Neural cell (in vitro differentiated cells): ENCODE measurements at regions not wholly inside any gene's neighbourhood (a gene's known extent, or its start where the extent isn't known, plus 50 kb on each side); places are given as distances from the start of the nearest gene placed in this dataset.

Experiments used
- CTCF ChIP-seq: fragments of 450-650 bp; IDR thresholded peaks from 2 replicates; pipeline ENCODE4 v1.5.1; 2014; ENCODE audit warnings: antibody characterized with exemption, mild to moderate bottlenecking, moderate library complexity; ENCODE audit not compliant: poor library complexity, severe bottlenecking
- EP300 ChIP-seq: fragments of 450-650 bp; conservative IDR thresholded peaks from 2 replicates; pipeline ENCODE4 v1.6.1; 2014; ENCODE audit warnings: antibody characterized with exemption, mild to moderate bottlenecking, moderate library complexity; ENCODE audit not compliant: poor library complexity, severe bottlenecking
- MXI1 ChIP-seq: fragments of 450-650 bp; conservative IDR thresholded peaks from 2 replicates; pipeline ENCODE4 v1.6.1; 2014; ENCODE audit warnings: antibody characterized with exemption, mild to moderate bottlenecking; ENCODE audit not compliant: poor library complexity, severe bottlenecking
- REST ChIP-seq: IDR thresholded peaks from 2 replicates; pipeline ENCODE4 v1.6.1; 2012; ENCODE audit warnings: borderline replicate concordance

- no peak for TF ChIP-seq EP300
- no peak for TF ChIP-seq MXI1
- TF ChIP-seq CTCF: no peak
- no peak for TF ChIP-seq REST
These were observed 654.6 kb downstream of the IRX1 start for GRCh38 chr5:4250254-4250653.
